ENCODE measurements at regions not wholly inside any gene's neighbourhood (a gene's known extent, or its start where the extent isn't known, plus 50 kb on each side); places are given as distances from the start of the nearest gene placed in this dataset.

DNA sequence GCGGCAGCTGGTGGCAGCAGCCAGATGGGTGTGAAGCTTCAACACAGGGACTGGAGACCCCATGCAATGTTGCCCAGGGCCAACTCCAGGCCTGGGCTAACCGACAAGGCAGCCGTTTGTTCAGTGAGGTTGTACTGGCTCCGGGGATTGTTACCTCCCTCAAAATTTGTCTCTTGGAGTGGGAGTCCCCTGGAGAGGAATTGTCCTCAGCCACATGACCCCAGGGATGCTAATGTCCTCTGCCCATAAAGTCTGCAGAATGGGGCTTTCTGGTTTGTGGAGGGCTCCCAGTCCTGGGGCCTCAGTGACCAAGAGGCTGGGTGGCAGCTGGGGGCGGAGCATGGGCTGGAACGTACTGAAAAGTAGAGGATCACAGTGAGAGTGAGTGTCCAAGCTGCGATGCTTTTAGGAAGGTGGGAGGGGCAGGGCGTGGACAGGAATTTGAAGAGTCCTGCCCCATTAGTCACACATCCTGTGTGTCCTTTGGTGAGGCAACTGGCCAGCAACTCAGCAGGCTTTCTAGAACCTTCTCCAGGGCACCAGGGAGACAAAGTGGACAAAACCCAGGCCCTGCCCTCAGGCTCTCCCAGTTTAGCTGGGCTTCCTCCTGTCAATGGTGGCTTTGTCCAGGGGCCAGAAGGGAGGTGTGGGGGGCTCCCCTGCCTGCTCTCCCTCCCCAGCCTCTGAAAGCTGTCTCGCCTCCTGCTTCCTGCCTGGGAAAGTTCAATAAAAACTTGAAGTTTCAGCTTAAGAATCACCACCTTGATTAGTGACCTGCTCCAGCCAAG, 114.0 kb downstream of the NSG2 start:
- H3K4me3 Mint-ChIP-seq = no peak overlapping the region
- H3K4me1 Mint-ChIP-seq (ENCODE audit: low read depth in 2 of 2) = no peaks in the 10 kb centered on the region
- ATAC-seq (replicated peaks) (no peak), DNase-seq (no peak)
- H3K27me3 Mint-ChIP-seq = peaks cover 0 to 13% of the 10 kb centered on the region in 2 donors
- H3K27ac Mint-ChIP-seq = no peak overlapping the region
- peaks cover 6 to 16% of the 10 kb centered on the region in 2 donors for H3K9me3 Mint-ChIP-seq
- H3K36me3 Mint-ChIP-seq (ENCODE audit: insufficient read depth) = no peaks in the 10 kb centered on the region

DNA sequence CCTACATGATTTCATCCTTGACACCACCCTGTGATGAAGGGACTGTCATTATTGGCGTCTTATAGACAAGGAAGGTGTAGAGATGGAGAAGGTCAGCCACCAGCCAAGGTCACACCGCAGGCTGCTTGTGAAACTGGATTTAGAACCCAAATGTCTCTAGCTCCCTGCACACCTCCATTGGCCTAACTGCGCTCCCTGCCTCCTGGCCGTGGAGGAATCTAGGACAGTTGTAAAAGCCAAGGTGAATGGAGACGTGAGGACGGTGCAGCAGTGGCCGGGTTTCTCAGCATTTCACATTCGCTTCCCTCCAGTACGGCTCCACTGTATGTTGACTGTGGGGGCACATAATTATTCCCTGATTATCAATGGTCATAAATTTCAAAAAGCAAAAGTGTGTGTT, 119.9 kb downstream of the NSG2 start:
- H3K4me3 Mint-ChIP-seq = no peak overlapping the region
- DNase-seq (no peak), ATAC-seq (replicated peaks) (no peak)
- H3K4me1 Mint-ChIP-seq (ENCODE audit: low read depth in 2 of 2) = no peaks in the 10 kb centered on the region
- peaks cover 0 to 7% of the 10 kb centered on the region in 2 donors for H3K9me3 Mint-ChIP-seq
- H3K27ac Mint-ChIP-seq = no peak overlapping the region
- H3K36me3 Mint-ChIP-seq (ENCODE audit: insufficient read depth) = no peaks in the 10 kb centered on the region
- H3K27me3 Mint-ChIP-seq = peaks cover 7 to 15% of the 10 kb centered on the region in 2 donors

DNA sequence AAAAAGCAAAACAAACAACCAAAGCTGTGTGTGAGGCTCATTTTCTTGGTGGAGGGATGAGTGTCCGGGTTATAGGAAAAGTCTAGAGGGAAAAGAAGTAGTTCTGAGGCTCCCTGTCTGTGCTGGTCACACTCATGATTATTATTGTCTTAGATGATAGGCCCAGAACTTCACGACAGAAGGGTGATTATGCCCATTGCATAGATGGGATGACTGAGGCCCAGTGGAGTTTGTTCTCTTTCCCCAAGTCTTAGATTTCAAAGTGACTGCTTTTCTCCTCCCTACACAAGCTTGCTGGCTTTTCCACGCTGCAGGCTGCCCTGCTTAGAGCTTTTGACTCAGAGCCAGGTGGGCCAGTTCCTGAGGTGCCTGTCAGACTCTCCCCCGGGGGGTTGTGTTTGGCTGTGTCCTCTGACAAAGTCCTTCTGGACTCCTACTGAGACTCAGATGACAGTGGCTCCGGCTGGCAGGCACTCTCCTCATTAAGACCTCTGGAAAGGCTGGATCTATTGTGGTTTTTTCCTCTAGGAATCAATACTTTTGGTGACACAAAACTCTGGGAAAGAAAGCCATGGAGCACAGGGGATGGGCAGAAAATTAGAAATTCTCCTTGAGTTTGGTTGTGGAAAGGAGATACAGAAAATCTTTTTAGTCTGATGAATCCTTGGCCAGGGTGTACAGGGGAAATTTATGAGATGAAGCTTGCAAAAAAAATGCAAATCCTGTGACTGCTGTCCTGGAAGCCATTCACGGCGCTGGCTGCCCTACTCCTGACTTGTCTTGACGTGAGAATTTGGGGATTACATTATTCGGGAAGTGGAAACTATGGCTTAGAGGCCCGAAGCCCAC, 120.9 kb downstream of the NSG2 start:
- Mint-ChIP-seq H3K4me3 (no peak overlapping the region), H3K27ac (no peak overlapping the region)

DNA sequence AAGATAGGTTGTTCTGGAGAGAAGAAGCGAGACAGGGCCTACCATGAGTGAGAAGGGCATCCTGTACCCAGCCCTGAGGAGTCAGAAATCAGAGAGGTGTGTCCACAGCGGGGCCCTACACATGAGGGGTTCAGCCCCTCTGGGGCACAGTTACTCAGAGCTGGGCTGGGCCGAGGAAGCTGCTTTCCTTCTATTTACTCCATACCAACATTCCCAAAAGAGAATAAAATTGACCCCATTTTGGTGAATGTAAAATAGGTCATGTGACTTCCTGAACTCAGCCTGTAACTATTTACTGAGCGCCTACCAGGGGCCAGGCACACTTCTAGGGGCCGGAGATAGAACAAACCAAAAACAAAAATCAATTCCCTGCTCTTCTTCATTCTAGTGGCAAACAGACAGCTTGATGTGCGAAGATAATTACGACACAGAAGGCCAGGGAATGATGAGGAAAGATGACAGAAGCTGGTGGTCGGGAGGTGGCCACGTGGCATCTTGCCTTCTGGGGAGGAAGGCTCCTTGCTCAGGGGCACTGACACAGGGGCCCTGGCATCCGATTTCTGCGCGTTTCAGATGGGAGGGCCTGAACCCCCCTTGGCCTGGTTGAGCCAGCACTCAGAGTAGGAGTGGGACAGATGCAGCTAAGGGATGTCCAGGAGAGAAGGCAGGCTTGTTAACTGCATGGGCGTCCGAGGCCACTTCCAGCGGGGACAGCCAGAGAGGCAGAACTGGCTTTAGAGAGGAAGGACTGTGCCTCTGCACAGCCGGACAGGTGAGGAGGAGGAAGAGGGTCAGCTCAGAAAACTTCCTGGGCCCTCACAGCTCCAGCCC, 121.8 kb downstream of the NSG2 start:
- ATAC-seq (replicated peaks) (no peak), DNase-seq (no peak)
- H3K4me1 Mint-ChIP-seq (ENCODE audit: low read depth in 2 of 2) = no peaks in the 10 kb centered on the region
- no peaks in the 10 kb centered on the region for H3K36me3 Mint-ChIP-seq (ENCODE audit: insufficient read depth)
- peaks cover 0 to 7% of the 10 kb centered on the region in 2 donors for H3K9me3 Mint-ChIP-seq
- H3K27me3 Mint-ChIP-seq = peaks cover 7 to 15% of the 10 kb centered on the region in 2 donors
- no peak overlapping the region for H3K27ac Mint-ChIP-seq
- no peak overlapping the region for H3K4me3 Mint-ChIP-seq

More for the DNA sequence above, 120.9 kb downstream of the NSG2 start:
- Mint-ChIP-seq H3K4me1 (ENCODE audit: low read depth in 2 of 2) (no peaks in the 10 kb centered on the region), H3K9me3 (peaks cover 0 to 7% of the 10 kb centered on the region in 2 donors), H3K27me3 (peaks cover 7 to 15% of the 10 kb centered on the region in 2 donors), H3K36me3 (ENCODE audit: insufficient read depth) (no peaks in the 10 kb centered on the region)
- ATAC-seq (replicated peaks) (no peak), DNase-seq (no peak)

- no peak for DNase-seq
- H3K4me3 Mint-ChIP-seq = no peak overlapping the region
- ATAC-seq (replicated peaks) = no peak
- peaks cover 0 to 2% of the 10 kb centered on the region in 2 donors for H3K9me3 Mint-ChIP-seq
- H3K27ac Mint-ChIP-seq = no peak overlapping the region
- H3K27me3 Mint-ChIP-seq = peaks cover 5 to 9% of the 10 kb centered on the region in 2 donors
- H3K36me3 Mint-ChIP-seq (ENCODE audit: insufficient read depth) = peaks cover 2% of the 10 kb centered on the region
- H3K4me1 Mint-ChIP-seq (ENCODE audit: low read depth in 2 of 2) = no peaks in the 10 kb centered on the region
These were observed 126.6 kb downstream of the NSG2 start for GRCh38 chr5:174172152-174172551.

DNA sequence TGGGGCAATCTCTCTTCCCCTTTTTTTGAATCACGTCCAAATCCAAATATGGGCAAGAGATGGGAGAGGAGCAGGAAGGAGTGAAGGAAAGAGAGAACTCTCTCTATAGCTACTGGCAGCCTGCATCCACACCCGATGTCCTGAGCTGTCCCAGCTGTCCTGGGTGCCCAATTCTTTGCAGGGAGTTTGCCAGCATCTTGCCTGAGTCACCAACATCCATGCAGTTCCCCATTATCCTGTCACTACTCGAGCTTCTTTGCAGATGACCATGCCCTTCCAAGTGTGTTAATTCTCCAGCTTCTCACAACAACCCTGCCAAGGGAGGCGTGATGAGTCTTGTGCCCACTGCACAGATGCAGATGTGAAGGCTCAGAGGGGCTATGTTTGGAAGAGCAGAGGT, 127.1 kb downstream of the NSG2 start:
- peaks cover 0 to 2% of the 10 kb centered on the region in 2 donors for H3K9me3 Mint-ChIP-seq
- ATAC-seq (replicated peaks) = no peak

DNA sequence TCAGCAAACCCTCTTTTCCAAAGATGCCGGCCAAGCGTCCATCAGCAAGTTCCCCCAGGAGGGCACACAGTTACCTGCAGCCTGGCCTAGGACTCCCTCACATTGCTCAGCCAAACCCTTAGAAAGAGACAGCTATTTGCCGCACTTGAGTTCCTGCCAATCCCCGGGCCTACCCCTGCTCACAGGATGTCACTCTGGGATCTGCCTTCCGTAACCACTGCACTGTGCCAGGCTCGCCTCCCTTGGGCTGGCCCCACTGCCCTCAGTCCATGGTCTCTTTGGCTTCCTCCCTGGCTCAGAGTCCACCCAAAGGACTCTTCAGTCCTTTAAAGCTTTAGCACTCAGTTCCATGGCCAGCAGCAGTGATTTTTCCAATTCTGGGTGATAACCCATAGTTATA, 128.3 kb downstream of the NSG2 start:
- ATAC-seq (replicated peaks) (no peak), DNase-seq (no peak)
- Mint-ChIP-seq H3K9me3 (peaks cover 0 to 2% of the 10 kb centered on the region in 2 donors), H3K4me3 (no peak overlapping the region), H3K27me3 (peaks cover 5 to 9% of the 10 kb centered on the region in 2 donors), H3K27ac (no peak overlapping the region), H3K36me3 (ENCODE audit: insufficient read depth) (peaks cover 2% of the 10 kb centered on the region), H3K4me1 (ENCODE audit: low read depth in 2 of 2) (no peaks in the 10 kb centered on the region)

More for the DNA sequence above, 127.1 kb downstream of the NSG2 start:
- Mint-ChIP-seq H3K4me1 (ENCODE audit: low read depth in 2 of 2) (no peaks in the 10 kb centered on the region), H3K4me3 (no peak overlapping the region), H3K27ac (no peak overlapping the region), H3K36me3 (ENCODE audit: insufficient read depth) (peaks cover 2% of the 10 kb centered on the region), H3K27me3 (peaks cover 5 to 9% of the 10 kb centered on the region in 2 donors)
- no peak for DNase-seq

DNA sequence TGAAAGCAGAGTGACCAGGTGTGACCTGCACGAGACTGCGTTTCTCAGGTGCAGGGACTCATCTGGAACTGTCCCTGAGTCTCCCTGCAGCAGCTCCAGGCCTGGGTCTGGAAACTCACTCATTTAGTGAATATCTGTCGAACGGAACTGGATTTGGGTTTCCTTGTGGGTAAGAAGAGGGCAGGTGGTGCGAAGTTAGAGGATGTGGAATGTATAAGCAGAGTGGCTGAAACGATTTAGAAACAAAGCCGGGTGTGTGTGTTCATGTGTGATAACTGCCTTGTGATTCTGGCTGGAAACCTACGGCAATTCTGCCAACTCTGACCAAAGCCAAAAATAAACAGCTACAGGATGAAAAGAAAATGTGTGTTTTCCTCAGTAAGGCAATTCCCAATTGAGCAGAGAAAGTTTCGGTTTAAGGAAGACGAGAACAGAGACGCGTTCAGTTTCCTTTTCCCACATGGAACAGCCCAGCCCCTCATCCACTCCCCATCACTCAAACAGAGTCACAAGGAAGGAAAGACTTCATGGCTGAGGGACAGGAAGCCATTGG, 130.3 kb downstream of the NSG2 start:
- no peak for DNase-seq
- no peak for ATAC-seq (replicated peaks)
- Mint-ChIP-seq H3K9me3 (peaks cover 0 to 2% of the 10 kb centered on the region in 2 donors), H3K27me3 (peaks cover 5 to 9% of the 10 kb centered on the region in 2 donors), H3K27ac (no peak overlapping the region), H3K4me3 (no peak overlapping the region), H3K4me1 (ENCODE audit: low read depth in 2 of 2) (no peaks in the 10 kb centered on the region), H3K36me3 (ENCODE audit: insufficient read depth) (peaks cover 2% of the 10 kb centered on the region)

GRCh38 chr5:174176511-174176910, 131.0 kb downstream of the NSG2 start:
- ATAC-seq (replicated peaks) = no peak
- Mint-ChIP-seq H3K4me1 (ENCODE audit: low read depth in 2 of 2) (no peaks in the 10 kb centered on the region), H3K9me3 (peaks cover 0 to 2% of the 10 kb centered on the region in 2 donors), H3K36me3 (ENCODE audit: insufficient read depth) (peaks cover 2% of the 10 kb centered on the region), H3K27ac (no peak overlapping the region), H3K27me3 (peaks cover 9 to 11% of the 10 kb centered on the region in 2 donors), H3K4me3 (no peak overlapping the region)
- no peak for DNase-seq

GRCh38 chr5:174177531-174177930, 132.0 kb downstream of the NSG2 start:
- Mint-ChIP-seq H3K9me3 (peaks cover 0 to 2% of the 10 kb centered on the region in 2 donors), H3K4me3 (no peak overlapping the region), H3K36me3 (ENCODE audit: insufficient read depth) (peaks cover 2% of the 10 kb centered on the region), H3K27me3 (peaks cover 9 to 12% of the 10 kb centered on the region in 2 donors), H3K4me1 (ENCODE audit: low read depth in 2 of 2) (no peaks in the 10 kb centered on the region), H3K27ac (no peak overlapping the region)
- DNase-seq (no peak), ATAC-seq (replicated peaks) (no peak)

DNA sequence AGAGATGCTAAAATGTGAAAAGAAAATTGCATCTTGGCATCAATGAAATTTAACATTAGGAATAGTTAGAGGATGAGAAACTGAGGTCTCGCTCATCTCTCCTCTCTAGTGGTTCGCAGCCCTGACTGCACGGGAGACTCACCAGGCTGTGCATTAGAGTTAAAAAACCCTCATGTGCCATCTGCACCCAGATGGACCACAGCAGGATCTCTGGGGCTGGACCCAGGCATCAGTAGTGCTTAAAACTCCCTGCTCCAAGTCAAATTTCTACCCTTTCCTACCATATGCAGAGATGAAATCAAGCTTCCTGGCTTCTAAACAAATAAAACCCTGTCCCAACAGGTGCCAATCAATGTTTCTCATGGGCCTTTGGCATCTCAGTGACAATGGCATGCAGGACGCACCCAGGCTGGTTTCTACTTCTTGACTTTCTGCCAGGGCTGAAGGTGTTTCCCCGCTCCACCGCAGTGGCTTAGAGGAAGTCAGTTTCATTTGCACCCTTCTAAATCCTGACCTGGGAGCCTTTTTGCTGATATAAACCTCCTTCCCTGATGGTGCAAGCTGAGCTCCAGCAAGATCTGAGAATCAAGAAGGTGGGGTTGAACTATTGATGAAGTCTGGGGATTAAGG, 132.6 kb downstream of the NSG2 start:
- no peak overlapping the region for H3K27ac Mint-ChIP-seq
- H3K27me3 Mint-ChIP-seq = peaks cover 9 to 12% of the 10 kb centered on the region in 2 donors
- no peaks in the 10 kb centered on the region for H3K4me1 Mint-ChIP-seq (ENCODE audit: low read depth in 2 of 2)
- peaks cover 0 to 2% of the 10 kb centered on the region in 2 donors for H3K9me3 Mint-ChIP-seq
- H3K36me3 Mint-ChIP-seq (ENCODE audit: insufficient read depth) = no peaks in the 10 kb centered on the region
- ATAC-seq (replicated peaks) (no peak), DNase-seq (no peak)
- no peak overlapping the region for H3K4me3 Mint-ChIP-seq

GRCh38 chr5:174180639-174181038, 135.1 kb downstream of the NSG2 start:
- Mint-ChIP-seq H3K27ac (no peak overlapping the region), H3K4me1 (ENCODE audit: low read depth in 2 of 2) (no peaks in the 10 kb centered on the region), H3K9me3 (no peaks in the 10 kb centered on the region), H3K36me3 (ENCODE audit: insufficient read depth) (no peaks in the 10 kb centered on the region), H3K27me3 (peaks cover 8 to 14% of the 10 kb centered on the region in 2 donors), H3K4me3 (no peak overlapping the region)
- no peak for ATAC-seq (replicated peaks)
- DNase-seq = no peak
